COLO668 (cell line): ENCODE measurements at regions not wholly inside any gene's neighbourhood (a gene's known extent, or its start where the extent isn't known, plus 50 kb on each side); places are given as distances from the start of the nearest gene placed in this dataset.

Experiments
- DNase-seq: peaks from one replicate; lab custom pipeline; 2025; ENCODE audit not compliant: unreplicated experiment; lab: John Stamatoyannopoulos, UW

DNA sequence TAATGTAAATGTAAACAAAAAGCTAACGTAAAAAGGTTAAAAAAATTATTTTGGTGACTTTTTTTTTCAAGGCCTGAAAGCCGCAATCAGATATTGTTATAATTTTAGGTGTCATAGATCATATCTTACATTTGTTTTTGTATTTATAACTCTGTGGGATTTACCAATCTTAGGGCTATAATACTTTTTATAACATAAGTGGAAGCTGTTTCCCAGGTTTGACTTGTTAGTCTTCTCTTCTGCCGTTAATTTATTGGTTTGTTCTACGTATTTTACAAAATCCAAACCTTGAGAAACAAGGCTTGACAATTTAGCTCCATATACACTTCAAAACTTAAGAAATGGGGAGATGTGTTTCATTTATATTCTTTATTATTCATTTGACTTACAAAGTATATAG, 119.4 kb downstream of the EVX1 start:
- no peak for DNase-seq

- no peak for DNase-seq
Measured at GRCh38 chr7:27364344-27364758, 121.7 kb downstream of the EVX1 start.

GRCh38 chr7:27367179-27367932, 124.8 kb downstream of the EVX1 start:
- DNase-seq: peak; percentile 61

- no peak for DNase-seq
Measured at GRCh38 chr7:27367933-27368549, 125.4 kb downstream of the EVX1 start.

- DNase-seq: no peak
Measured at GRCh38 chr7:27374958-27375841, 132.6 kb downstream of the EVX1 start.

DNA sequence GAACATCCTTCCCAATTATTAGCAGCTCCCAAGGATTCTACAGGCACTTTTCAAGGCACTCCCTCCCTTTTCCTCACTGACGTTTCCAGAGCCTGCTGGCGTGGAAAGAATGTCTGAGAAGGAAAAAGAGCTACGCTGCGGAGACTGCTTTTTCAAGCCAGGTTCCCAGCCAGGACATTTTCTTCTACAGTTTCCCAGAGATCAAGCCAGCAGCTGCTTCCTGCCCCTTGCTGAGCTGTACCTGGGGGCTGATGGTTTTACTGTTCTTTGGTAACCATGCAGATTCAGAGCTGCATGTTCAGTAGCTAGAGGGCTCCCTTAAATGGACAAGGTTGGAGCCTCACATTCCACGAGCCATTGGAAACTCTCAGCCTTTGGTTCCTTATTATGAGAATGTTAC, 133.4 kb downstream of the EVX1 start:
- DNase-seq: no peak

DNA sequence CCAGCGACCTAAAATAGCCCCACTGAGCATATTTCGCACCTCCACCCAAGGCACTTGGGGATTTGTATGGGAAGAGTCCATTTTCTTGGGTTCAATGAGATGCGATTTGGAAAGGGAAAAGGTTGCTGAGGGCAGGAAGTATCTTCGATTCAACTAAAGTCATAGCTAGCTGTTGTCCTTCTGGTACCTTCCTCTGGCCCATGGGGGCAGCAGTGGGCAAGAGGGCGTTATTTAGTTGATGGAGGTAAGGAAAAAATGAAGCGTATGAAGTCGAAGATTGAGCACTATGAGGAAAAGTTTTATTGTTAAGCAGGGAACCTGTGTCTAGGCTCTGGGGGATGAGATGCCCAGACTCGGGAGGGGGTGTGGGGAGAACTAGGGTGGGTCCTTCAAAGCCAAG, 135.4 kb downstream of the EVX1 start:
- DNase-seq: no peak

DNA sequence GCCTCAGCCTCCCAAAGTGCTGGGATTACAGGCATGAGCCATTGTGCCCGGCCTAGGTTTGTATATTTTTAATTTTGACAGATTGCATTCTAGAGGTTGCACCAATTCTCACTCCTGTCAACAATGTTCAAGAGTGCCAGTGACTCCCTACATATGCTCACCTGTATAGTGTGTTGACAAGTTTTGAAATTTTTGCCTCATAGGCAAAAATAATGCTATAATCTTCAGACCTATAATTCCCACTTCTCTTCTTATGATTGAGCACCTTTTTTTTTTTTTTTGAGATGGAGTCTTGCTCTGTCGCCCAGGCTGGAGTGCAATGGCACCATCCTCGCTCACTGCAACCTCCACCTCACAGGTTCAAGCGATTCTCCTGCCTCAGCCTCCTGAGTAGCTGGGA, 139.7 kb downstream of the EVX1 start:
- DNase-seq: no peak

DNA sequence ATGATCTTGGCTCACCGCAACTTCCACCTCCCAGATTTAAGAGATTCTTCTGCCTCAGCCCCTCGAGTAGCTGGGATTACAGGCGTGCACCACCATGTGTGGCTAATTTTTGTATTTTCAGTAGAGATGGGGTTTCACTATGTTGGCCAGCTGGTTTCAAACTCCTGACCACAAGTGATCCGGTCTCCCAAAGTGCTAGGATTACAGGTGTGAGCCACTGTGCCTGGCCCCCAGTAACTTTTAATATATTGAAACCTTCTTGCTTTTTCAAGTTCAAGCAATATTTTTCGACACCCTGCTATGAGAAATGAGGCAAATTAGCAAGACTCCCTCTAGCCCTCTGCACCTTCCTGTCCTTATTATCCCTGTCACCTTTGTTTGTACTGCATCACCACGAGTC, 144.0 kb downstream of the EVX1 start:
- DNase-seq: no peak

DNA sequence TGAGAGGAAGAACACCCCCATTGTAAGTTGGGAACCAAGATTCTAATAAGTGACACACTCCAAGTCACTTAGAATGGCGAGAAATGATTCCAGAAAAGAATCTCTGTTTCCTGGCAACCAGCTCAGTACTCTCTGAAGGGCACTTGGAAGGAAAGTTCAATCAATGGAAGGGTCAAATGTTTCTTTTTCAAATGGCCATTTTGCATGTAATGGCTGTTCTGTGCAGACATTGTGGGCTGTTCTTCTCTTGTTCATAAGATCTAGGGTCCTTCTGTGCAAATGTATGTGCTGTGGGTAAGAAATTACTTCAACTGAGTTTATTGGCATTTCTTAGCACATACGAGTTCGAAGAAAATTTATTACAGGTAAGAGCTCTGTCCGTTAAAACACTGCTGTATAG, 145.3 kb downstream of the EVX1 start:
- no peak for DNase-seq

DNA sequence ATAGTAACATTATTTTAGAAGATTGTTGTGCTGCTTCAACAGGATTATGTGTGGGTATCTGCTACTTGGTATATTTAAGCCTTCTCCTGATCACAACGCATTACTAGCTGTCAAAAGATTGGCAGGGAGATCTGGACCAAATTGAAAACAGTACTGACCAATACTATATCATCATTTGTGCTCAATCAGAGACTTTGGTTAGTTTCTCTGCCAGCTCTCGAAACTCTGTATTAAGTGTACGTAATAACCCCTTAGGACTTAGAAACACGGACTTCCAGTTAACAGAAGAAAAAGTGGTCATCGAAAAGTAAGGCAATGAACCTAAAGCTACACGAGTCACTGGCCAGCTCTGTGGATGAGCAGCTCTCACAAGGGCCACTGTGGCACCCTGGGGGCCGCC, 146.0 kb downstream of the EVX1 start:
- no peak for DNase-seq

DNA sequence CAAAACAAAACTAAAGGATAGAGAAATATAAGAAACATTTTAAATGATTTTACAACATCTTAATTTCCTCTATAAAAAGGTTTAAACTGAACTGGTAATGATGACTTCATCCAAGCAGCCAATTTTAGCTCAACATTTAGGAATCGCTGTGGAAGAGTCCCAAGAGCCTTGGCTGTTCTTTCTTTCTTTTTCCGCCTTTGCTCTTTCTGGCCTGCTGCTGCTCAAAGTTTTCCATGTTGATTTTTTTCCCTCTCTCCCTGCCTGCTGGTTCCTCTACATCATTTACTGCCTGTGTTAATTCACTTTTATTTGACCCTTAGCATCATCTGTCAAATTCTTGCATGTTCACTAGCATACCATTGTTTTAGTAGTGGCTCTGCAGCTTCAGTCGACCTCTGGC, 146.9 kb downstream of the EVX1 start:
- DNase-seq: no peak

DNA sequence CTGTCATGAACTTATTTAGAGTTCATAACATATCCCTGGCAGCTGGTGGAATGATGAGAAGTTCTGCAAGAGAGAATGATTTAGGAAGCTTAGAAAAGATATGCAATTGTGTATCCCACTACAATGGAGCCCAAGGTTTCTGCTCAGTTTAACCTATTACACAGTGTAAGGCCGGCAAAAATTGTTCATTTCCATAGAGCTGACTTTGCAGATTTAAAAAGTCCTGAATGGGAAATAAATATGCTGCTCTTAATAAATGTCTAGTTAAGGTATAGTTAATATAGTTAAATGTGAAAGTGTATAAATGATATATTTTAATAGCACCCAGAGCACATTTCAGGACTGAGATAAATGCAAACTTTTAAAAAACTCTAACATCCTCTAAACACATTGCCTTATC, 149.9 kb downstream of the EVX1 start:
- no peak for DNase-seq

GRCh38 chr7:27394871-27395270, 152.3 kb downstream of the EVX1 start:
- no peak for DNase-seq

GRCh38 chr7:27395626-27396025, 153.0 kb downstream of the EVX1 start:
- DNase-seq: no peak

GRCh38 chr7:27397503-27397902, 154.9 kb downstream of the EVX1 start:
- DNase-seq: no peak

DNA sequence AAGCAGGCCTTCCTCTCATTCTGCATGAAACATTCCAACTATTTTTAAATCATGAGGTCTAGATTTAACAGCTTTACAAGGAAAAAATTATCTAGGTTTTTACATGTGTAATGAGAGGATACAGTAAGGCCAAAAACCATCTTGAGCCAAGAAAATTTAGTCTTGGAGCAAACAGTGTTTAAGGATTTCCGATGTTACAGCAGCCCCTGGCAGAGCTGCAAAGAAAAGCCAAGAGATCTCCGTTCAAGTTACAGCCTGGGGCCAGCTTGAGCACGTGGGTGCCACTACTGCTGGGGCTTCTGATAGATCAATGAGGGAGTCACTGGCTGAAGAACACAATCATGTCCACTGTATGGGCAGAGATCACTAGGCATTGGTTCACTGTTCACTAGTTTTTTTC, 156.2 kb downstream of the EVX1 start:
- no peak for DNase-seq

DNA sequence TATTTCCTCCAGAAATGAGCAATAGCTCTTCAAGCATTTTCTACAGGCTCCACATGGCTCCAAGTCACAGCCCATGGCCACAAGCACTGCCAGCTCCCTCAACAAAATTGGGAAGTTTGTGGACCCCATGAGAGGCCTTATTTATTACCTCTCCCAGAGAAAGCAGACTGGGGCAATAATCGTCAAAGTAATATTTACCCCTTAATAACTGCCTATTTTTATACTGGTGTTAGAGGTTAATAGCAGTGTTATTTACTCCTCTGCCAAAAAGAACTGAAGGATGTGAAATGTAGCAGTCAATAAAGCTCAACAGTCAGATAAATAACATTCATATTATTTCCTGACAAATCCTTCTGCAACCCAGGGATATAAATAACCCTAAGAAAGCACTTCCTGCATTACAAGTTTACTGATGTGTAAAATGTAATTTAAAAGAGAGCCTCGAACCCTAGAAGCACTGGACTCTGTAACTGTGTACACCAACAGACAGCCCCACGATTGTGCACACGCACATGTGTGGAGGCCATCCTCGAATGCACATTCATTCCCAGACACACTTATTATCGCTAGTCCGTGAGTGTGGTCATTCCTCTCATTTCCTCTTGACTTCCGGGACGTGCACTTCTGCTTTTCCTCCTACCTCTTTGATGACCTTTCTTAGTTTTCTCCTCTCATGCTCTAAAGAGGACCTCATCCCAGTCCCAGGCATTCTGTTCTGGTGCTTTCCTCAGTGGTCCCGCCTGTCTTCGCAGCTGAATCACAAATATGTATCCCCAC, 157.4 kb downstream of the EVX1 start:
- DNase-seq: no peak

GRCh38 chr7:27405780-27406179, 163.2 kb downstream of the EVX1 start:
- DNase-seq: no peak

- DNase-seq: no peak
Measured at GRCh38 chr7:27409311-27409710, 166.7 kb downstream of the EVX1 start.

GRCh38 chr7:27409776-27410175, 167.2 kb downstream of the EVX1 start:
- no peak for DNase-seq
